HG03196 (cell line): ENCODE measurements at regions not wholly inside any gene's neighbourhood (a gene's known extent, or its start where the extent isn't known, plus 50 kb on each side); places are given as distances from the start of the nearest gene placed in this dataset.
A peak's percentile ranks its signal among the peaks of the same experiment; 100 is the strongest.
"Not testable (repeated sequence)": the region's sequence is repeated elsewhere in the genome, so short reads cannot be mapped to it uniquely, and the experiment has no call there.

Experiments used
- ATAC-seq: cut with Tn5 transposase; IDR thresholded peaks from one replicate; pipeline ENCODE4 v1.9.1; 2021; ENCODE audit not compliant: unreplicated experiment

DNA sequence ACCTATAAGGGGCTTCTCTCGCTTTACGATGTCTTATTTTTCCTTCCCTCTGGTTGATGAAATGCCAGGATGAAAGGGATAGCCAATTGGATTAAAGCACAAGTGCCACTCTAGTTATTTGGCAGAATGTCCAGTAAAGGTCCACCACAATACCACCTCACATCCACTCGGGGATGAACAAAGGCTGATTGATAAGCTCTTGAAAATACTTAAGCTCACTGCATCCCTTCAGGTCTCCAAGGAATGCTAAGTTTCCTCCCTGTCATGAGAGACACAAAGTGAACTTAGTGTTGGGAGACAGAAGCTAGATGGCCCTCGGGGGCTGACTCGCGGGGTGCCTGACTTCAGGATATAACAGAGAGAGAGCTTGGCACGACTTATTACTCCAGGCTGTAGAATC, 185.9 kb upstream of the ZNF644 start:
- ATAC-seq, result not testable (repeated sequence)

DNA sequence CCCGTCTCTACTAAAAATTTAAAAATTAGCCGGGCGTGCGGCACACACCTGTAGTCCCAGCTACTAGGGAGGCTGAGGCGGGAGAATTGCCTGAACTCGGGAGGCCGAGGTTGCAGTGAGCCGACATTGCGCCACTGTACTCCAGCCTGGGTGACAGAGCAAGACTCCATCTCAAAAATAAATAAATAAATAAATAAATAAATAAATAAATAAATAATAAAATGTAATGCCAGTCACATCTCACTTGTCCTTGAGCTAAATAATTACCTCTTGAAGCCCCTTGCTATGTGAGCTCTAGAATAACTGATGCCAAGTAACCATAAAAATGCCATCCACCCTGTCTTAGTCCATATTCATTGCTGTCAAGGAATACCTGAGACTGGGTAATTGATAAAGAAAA, 182.3 kb upstream of the ZNF644 start:
- not testable (repeated sequence) for ATAC-seq

DNA sequence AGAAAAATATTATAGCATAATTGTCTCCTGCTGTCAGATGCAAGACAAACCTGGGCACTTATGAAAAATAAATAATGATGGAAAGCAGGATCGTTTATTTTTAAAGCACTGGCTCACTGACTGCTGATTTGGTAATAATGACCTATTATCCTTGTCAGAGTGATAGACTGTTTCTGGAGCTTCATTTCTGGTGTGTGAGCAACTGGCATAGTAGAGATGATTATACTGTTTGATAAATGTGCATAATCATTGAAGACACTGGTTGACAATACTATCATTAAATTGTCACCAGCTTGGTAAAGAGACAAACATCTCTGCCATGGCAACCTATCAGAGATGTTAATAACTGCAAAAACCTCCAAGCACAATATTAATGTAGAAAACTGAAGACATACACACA, 179.9 kb upstream of the ZNF644 start:
- no peak for ATAC-seq

DNA sequence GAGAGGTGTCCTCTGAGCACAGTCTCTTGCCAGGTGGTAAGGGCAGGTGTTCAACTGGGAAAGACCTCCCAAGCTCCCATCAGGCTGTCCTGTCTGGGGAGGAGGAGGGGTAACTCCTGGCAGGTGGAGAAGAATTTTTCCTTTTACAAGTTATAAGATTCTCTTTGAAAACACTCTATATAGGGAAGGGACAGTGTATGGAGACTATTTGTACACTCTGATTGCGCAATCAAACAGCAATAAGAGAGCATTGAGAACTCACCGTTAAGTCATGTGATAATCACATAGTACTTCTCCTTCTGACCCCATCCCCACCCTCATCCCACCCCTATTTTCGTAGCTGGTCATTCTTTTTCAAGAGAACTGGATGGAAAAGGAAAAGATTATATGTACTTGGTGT, 179.3 kb upstream of the ZNF644 start:
- no peak for ATAC-seq

DNA sequence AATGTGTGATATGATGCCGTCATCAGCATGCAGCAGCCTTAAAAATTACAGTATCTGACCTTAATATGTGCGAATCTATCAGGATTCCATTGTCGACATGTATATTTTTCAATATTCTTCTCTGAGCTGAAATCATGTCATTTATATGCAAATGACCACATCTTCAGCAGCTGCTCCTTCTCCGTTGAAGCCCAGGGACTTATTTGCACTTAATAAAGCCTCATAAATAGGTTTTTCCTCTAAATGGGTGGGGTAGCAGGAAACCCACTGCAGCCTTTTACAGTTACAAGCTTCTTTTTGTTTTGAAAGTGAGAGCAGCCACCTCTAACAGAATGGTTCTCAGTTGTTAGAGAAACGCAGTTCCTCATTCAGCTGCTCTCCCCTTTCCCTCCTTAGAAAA, 178.8 kb upstream of the ZNF644 start:
- no peak for ATAC-seq

DNA sequence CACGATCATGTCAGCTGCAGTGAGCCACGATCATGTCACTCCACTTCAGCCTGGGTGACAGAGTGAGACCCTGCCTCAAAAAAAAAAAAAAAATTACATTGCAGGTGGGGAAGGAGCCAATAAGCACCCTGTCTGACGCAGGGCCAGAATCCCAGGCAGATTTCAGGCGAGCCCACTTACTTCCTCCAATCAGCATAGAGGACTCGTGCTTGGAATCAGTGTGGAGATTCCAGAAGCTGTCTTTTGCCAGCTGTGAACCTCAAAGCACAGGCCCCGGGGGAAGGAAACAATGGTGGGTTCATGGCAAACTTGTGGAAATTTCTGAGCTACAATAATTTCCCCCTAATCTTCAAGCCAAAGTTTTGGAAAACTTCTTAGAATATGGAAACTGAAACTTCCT, 178.2 kb upstream of the ZNF644 start:
- no peak for ATAC-seq

DNA sequence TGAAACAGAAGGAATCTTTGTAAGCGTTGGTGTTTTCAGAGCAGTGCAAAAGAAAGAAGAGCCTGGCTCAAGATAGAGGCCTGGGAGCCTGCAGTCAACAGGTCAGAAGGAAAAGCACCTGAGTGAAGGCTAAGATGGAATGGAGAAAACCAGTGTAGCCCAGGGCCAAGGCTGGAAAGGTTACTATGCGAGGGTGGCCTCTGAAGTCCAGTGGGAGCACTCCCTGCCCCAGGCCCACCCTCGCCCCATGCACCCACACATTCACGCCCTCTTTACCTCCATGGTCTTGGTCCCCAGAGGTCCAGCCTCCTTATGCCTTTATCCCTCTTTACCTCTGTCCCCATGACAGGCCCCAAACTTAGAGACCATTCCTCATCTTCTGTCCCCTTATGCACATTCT, 169.2 kb upstream of the ZNF644 start:
- no peak for ATAC-seq

DNA sequence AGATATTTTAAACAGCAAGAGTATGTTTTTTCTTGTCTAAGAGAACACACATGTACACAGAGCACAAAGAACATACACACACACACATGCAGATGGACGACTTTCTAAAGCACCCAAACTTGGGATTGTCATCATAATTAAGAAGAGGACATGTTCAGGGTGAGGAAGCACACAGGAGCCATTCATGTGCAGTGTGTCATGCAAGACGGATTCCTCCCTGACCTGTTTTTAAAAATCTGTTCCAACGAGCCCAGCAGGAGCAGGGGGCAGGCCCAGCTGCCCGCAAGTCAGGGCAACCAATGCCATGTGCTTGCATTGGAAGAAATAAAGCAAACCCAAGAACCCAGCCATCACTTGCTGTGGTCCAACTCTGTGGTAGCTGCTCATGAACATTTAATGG, 167.3 kb upstream of the ZNF644 start:
- ATAC-seq, result no peak

DNA sequence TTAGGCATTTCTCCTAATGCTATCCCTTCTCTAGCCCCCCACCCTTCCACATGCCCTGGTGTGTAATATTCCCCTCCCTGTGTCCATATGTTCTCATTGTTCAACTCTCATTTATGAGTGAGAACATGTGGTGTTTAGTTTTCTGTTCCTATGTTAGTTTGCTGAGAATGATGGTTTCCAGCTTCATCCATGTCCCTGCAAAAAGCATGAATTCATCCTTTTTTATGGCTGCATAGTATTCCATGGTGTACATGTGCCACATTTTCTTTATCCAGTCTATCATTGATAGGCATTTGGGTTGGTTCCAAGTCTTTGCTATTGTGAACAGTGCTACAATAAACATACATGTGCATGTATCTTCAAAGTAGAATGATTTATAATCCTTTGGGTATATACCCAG, 161.0 kb upstream of the ZNF644 start:
- not testable (repeated sequence) for ATAC-seq

DNA sequence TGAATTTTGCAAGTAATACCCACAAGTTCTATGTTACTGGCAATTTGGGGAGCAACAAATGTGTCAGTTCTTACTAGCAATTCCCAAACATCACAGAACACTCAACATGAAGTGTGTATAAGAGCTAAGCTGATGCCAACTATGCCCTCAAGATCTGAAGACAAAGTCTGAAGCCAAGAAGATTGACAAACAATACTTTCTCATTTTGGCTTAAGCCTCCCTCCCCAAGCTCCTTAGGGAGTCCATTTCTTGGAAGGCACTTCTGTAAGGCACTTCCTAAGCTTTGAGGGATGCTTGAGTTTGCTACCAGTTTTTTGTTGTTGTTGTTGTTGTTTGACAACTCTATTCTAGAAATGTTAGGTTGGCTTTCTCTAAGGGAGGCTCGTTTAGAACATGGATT, 154.4 kb upstream of the ZNF644 start:
- no peak for ATAC-seq

DNA sequence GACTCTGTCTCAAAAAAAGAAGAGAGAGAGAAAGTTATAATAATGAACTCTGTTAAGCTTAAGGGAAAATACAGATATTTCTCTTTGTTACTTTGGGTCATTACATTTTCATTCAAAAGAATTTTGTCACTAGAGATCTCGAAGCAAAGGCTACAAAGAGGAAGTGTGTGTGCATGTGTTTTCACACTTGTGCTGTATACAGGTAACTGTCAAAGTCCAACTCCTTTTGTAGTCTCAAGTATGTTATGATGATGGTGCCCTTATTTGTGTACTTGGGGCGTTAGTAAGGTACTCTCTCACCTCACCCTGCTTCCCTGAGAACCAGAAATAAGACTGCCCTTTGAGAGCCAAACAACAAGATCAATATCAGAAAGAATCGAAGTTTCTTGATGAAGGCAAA, 152.9 kb upstream of the ZNF644 start:
- ATAC-seq, result no peak

DNA sequence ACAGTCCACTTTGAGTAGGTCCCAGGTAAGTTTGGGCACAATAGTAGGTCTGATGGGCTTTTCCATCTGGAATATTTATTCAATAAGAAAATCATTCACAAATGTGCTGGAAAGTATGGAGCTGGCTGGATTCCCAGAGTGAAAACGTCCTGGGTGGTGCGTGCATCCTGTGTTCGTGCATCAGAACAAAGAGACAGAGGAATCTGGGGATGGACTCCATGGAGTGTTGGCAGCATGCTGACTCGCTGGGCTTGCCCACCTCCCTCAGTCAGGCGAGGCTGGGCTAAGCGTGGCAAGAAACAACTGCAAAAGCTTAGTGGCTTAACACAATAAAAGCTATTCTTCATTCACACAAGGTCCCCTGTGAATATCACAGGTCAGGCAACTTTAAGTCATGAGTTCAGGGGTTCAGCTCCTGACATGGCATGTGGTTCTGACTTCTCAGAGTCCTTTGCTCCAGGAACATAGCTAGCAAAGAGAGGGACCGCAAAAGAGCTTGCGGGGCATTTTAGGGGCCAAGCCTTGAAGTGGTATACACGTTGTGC, 151.6 kb upstream of the ZNF644 start:
- ATAC-seq, result no peak

DNA sequence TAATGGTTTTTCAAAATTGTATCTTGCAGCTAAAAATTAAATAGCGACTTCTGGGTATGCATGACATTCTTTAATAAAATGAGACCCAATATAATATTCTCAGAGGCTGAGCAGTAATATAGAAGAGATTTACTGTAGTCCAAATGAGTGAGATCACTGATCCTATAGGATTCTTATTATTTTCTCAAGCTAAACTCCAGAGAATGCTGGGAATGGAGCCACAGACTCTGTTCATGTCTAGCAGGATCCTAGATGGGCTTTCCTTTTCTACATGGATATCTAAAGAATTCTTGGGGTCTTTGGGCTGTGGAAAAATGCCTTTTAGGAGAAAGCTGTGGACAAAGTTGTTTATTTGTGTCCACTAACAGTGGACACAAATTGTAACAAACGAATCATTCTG, 150.7 kb upstream of the ZNF644 start:
- ATAC-seq, result no peak

DNA sequence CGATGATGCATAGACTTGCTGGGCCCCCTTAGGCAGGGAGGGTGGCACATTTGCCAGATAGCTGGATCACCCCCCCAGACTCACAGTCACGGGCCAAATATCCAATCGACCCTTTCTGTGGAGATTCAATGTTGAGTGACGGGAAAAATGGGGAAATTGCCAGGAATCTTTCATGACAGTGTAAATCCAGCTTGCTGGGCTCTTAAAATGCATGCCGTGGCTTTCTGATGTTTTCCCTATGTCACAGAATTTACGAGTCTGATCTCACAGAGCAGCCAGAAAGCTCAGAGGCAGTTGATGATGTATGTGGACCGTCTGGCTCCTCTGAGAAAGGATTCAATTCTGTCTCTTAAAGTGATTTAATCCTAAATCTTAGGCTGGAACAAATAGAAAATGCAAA, 150.1 kb upstream of the ZNF644 start:
- no peak for ATAC-seq

DNA sequence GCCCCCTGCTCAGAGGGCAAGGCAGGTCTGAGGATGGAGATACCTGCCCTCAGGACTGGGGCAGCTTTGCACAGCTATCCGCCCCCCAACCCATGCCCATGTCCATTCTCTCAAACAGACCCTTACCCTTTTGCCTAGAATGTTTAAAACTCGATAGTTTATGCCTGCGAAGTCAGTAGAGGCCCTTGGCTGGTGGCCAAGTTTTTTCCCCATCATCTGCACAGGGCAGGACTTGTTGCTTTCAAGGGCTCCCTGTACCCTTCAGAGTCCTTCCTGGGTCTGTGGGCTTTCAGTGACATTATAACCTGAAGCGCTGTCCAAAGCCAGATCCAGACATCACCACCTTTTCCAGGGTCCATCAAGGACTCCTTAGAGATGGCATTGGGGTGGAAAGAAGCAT, 148.7 kb upstream of the ZNF644 start:
- no peak for ATAC-seq

DNA sequence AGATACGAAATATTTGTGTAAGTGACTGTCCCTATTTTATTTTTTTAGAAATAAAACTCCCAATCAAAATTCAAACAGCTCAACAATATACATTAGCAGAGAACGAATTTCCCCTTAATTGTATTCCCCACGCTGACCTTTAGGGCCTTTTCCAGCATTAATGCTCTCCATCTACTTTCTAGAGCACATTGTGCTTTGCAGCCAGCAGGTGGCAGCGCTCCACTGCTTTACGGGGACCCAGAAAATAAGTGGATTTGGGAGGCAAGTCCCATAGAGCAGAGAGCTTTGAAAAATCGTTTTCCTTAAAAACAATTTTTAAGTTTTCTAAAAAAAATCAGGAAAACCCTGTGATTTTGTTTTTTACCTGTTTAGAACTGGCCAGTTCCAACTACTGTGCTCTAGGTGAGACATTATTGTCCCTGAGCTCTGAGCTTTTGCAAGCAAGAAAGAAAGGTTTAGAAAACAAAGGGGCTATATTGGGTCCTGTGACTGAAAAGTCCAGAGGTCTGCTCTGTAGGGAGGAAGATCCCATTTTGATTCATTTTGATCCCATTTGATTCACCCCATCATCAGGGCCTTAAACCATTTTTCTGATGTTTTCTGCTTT, 144.4 kb upstream of the ZNF644 start:
- no peak for ATAC-seq

DNA sequence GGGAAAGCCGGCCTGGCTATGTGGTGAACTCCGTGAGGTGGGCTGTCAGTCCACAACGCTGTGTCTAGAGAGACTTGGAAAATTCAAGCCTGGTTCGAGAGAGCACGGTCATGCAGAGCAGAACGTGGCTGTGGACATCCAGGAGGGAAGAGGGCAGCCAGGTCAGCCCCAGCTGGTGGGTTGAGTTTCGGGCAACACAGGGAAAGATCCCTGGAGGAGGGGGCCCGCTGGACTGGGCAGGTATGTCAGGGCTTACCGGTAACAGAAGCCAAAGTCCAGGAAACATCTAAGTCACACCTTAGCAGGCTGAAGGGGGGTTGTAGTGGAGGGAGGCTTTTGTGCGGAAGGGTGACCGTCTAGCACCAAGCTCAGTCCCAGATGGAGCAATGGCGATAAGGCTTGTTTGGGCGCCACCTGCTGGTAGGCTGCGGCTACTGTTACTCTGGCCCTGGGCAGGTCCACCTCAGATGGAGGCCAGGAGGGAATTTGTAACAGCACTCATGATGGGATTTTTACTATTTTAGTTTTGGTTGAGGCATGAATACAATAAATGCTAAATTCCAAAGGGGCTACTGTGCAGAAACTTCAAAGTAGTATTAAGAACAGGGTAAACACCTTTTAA, 143.3 kb upstream of the ZNF644 start:
- ATAC-seq, result peak; percentile 93

DNA sequence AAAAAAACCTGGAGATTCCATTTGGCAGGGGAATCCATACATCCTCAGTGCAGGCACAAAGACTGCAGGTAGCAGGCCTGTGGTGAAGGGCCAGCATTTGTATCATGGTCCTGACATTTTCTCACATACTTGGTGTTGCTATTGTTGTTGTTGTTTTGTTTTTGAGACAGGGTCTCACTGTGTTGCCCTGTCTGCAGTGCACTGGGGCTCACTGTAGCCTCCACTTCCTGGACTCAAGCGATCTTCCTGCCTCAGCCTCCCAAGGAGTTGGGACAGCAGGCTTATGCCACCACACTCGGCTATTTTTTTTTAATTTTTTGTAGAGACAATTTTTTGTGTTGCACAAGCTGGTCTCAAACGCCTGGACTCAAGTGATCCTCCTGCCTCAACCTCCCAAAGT, 140.8 kb upstream of the ZNF644 start:
- ATAC-seq, result no peak

DNA sequence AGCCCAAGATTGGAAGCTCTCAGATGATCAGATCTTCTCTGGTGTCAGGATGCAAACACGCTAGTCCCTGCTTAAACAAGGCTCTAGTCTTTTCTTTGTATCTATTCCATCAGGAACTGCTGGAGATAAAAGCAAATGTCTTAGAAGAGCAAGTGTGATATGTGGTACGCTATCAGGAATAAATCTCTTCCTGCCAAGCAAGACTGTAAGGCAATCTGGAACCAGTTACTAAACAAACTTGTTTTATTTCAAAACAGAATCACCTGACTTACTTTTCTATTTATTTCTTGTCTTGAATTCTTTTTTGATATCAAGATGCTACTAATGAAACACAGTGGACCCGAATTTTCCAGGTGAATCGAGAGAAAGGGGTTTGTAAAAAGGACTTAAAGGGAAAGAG, 139.9 kb upstream of the ZNF644 start:
- ATAC-seq, result no peak

DNA sequence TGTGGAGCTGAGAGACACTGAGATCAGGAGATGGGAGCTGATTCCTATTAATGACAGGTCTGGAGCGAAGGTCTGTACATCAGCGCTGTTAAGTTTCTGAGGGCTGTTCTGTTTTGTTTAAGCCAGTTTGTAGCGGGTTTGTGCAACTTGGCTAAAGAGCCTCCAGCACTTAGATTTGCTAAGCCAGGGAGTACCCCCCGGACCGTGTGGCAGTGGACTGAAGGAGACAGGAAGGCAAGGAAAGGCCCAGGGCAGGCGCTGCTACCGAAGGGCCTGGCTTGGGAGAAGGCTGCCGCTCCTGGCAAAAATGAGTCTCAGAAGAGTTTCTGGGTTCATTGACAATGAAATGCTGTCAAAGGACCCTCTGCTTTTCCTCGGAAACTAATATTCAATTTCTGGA, 139.3 kb upstream of the ZNF644 start:
- ATAC-seq, result no peak

DNA sequence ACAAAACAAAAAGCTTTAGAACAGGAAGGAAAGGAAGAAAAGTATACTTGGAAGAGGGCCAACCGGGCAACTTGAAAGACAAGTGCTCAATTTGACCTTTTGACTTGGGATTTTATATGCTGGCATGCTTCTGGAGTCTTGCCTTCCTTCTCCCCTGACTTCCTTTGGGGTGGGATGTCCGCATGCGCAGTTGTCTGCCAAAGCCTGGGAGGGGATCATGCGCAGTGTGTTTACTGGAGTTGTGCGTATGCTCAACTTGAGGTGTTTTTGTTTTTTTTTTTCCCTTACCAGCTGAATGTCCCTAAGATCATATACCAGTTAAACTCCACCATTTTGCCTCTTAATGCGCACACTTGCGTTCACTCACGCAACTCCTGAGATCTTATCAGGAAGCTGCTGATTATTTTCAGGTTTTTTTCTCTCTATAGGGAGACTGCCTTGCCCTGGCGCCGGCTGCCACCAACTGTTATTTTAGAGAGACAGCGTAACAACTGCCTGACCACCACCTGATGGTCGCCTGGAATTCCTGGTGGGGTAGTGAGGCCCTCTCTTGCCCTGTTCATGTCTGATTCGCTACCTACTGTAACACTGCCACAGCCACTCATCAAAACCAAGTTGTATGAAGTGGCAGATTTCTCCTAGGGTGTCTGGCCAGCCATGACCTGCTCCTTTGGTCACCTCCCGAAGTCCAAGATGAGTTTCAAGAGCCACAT, 138.7 kb upstream of the ZNF644 start:
- ATAC-seq, result no peak

DNA sequence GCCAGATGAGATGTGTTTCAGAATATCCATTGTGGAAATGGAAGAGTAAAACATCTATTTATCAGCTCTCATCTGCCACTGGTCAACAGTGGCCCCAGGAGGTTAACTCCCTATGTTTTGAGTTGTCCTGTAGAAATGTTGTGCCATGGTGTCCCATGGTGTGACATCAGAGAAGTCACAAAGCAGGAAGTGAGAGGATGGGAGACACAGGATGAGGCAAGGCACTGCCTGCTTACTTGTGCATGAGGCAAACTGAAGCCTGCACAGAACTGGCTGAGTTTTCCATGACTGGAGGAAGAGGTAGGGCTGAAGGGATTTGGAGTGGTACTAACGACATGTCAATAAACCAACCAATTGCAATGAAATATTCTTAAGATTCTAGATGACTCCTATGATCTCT, 131.5 kb upstream of the ZNF644 start:
- no peak for ATAC-seq
